DOHH2 (cell line): ENCODE measurements at regions not wholly inside any gene's neighbourhood (a gene's known extent, or its start where the extent isn't known, plus 50 kb on each side); places are given as distances from the start of the nearest gene placed in this dataset.

ENCODE experiments used
- H3F3A ChIP-seq: fragments of 200-600 bp; sonication (generic), shearing (Covaris generic); 2 replicates; pipeline ENCODE4 v1.6.0; 2016; ENCODE audit warnings: antibody characterized with exemption, mild to moderate bottlenecking; ENCODE audit not compliant: control insufficient read depth, insufficient read depth
- H3K27ac ChIP-seq: fragments of 200-600 bp; sonication (generic); 2 replicates; pipeline ENCODE4 v1.5.1; 2014; ENCODE audit warnings: low read depth, mild to moderate bottlenecking, low read length, moderate library complexity
- H3K27me3 ChIP-seq: fragments of 200-600 bp; sonication (generic); 2 replicates; pipeline ENCODE4 v1.6.1; 2014; ENCODE audit warnings: mild to moderate bottlenecking, low read length, mixed read lengths; ENCODE audit not compliant: control insufficient read depth
- H3K36me3 ChIP-seq: fragments of 200-600 bp; sonication (generic); 2 replicates; pipeline ENCODE4 v1.6.1; 2014; ENCODE audit warnings: mild to moderate bottlenecking, low read length, moderate library complexity, mixed read lengths; ENCODE audit not compliant: control insufficient read depth
- H3K4me1 ChIP-seq: fragments of 200-600 bp; sonication (generic); 2 replicates; pipeline ENCODE4 v1.6.1; 2014; ENCODE audit warnings: mild to moderate bottlenecking, low read length, mixed read lengths; ENCODE audit not compliant: control insufficient read depth
- H3K4me2 ChIP-seq: fragments of 200-600 bp; sonication (generic); 2 replicates; pipeline ENCODE4 v1.6.0; 2014; ENCODE audit warnings: mild to moderate bottlenecking, low read length, moderate library complexity
- H3K4me3 ChIP-seq: fragments of 200-600 bp; sonication (generic); 2 replicates; pipeline ENCODE4 v1.5.1; 2014; ENCODE audit warnings: mild to moderate bottlenecking, low read length, mixed read lengths
- H3K79me2 ChIP-seq: fragments of 200-600 bp; sonication (generic); 2 replicates; pipeline ENCODE4 v1.6.1; 2014; ENCODE audit warnings: mild to moderate bottlenecking, low read length, mixed read lengths; ENCODE audit not compliant: control insufficient read depth
- H3K9me2 ChIP-seq: fragments of 200-600 bp; sonication (generic); replicated peaks from 2 replicates; pipeline ENCODE4 v1.6.1; 2014; ENCODE audit warnings: mild to moderate bottlenecking, low read length, mixed read lengths; ENCODE audit not compliant: control insufficient read depth
- H3K9me3 ChIP-seq: fragments of 200-600 bp; sonication (generic); 2 replicates; pipeline ENCODE4 v1.6.1; 2014; ENCODE audit warnings: antibody characterized with exemption, low read length, mixed read lengths; ENCODE audit not compliant: control insufficient read depth, insufficient read depth
- H4K20me1 ChIP-seq: fragments of 200-600 bp; sonication (generic); 2 replicates; pipeline ENCODE4 v1.6.0; 2014; ENCODE audit warnings: low read depth, mild to moderate bottlenecking, antibody characterized with exemption, low read length, moderate library complexity; ENCODE audit not compliant: control insufficient read depth, insufficient read depth
- CTCF ChIP-seq: fragments of 200-600 bp; sonication (generic); IDR thresholded peaks from one replicate; pipeline ENCODE4 v1.5.1; 2014; ENCODE audit warnings: antibody characterized with exemption, mild to moderate bottlenecking, low read depth, low read length; ENCODE audit not compliant: poor library complexity, severe bottlenecking
- EZH2phosphoT487 ChIP-seq: fragments of 200-600 bp; sonication (generic); IDR thresholded peaks from 2 replicates; pipeline ENCODE4 v1.6.1; 2017; ENCODE audit warnings: borderline replicate concordance, mild to moderate bottlenecking, antibody characterized with exemption, low read length, moderate library complexity, mixed read lengths

DNA sequence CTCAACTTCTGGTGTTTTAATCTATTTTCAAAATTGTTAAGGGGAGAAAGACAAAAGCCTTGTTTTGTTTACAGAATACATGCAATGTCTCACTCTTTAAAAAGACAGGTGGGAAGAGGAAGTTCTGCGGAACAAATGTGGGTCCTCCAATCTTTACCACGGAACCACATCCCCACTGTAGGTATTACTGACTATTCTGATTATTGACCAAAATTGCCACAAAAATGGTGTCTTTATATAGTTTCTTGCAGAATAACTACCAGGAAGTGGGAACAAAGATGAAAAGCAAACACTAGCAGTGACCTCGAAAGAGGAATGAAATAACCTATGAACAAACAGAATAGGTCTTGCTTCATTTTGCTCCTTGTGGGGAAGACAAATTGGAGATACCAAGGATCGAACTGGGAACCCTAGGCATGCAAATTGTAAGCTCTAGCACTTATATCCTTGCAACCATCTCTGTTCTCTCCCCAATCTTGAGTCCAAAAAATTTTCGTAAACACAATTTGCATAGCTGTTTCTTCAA is 106.7 kb downstream of the GPX5 start:
- no peaks in the 10 kb centered on the region for H4K20me1 ChIP-seq
- H3K4me3 ChIP-seq, result no peak overlapping the region

GRCh38 chr6:28633445-28634215 is 107.9 kb downstream of the GPX5 start:
- Histone ChIP-seq H3K4me3 (no peak overlapping the region), H3K27me3 (peaks cover 11% of the 10 kb centered on the region; the same call in 1 of the 2 replicates), H3K9me2 (no peaks in the 10 kb centered on the region), H3K36me3 (no peaks in the 10 kb centered on the region), H3K9me3 (no peaks in the 10 kb centered on the region), H3K4me1 (no peaks in the 10 kb centered on the region), H4K20me1 (no peaks in the 10 kb centered on the region), H3F3A (no peaks in the 10 kb centered on the region), H3K79me2 (no peaks in the 10 kb centered on the region), H3K4me2 (no peak overlapping the region), H3K27ac (no peak overlapping the region)
- TF ChIP-seq EZH2phosphoT487, result no peak
- no peak for TF ChIP-seq CTCF

More for the DNA sequence above, 106.7 kb downstream of the GPX5 start:
- H3K9me3 ChIP-seq, result no peaks in the 10 kb centered on the region
- H3K79me2 ChIP-seq, result no peaks in the 10 kb centered on the region
- no peaks in the 10 kb centered on the region for H3K4me1 ChIP-seq
- no peaks in the 10 kb centered on the region for H3K9me2 ChIP-seq
- no peak overlapping the region for H3K4me2 ChIP-seq
- no peaks in the 10 kb centered on the region for H3F3A ChIP-seq
- H3K36me3 ChIP-seq, result no peaks in the 10 kb centered on the region
- H3K27ac ChIP-seq, result no peak overlapping the region
- TF ChIP-seq CTCF, result no peak
- no peak for TF ChIP-seq EZH2phosphoT487
- H3K27me3 ChIP-seq, result peaks cover 8% of the 10 kb centered on the region; the same call in 1 of the 2 replicates

- no peak overlapping the region for H3K4me3 ChIP-seq
These were observed 108.7 kb downstream of the GPX5 start for GRCh38 chr6:28634411-28634760.

More at GRCh38 chr6:28634411-28634760, 108.7 kb downstream of the GPX5 start:
- no peak overlapping the region for H3K4me2 ChIP-seq
- no peaks in the 10 kb centered on the region for H4K20me1 ChIP-seq
- no peaks in the 10 kb centered on the region for H3F3A ChIP-seq
- no peaks in the 10 kb centered on the region for H3K4me1 ChIP-seq
- no peaks in the 10 kb centered on the region for H3K9me2 ChIP-seq
- H3K79me2 ChIP-seq, result no peaks in the 10 kb centered on the region
- H3K27ac ChIP-seq, result no peak overlapping the region
- no peaks in the 10 kb centered on the region for H3K36me3 ChIP-seq
- no peak for TF ChIP-seq CTCF
- no peak for TF ChIP-seq EZH2phosphoT487
- no peaks in the 10 kb centered on the region for H3K9me3 ChIP-seq
- H3K27me3 ChIP-seq, result peaks cover 11% of the 10 kb centered on the region; the same call in 1 of the 2 replicates
